GM04503 (cell line): ENCODE measurements at regions not wholly inside any gene's neighbourhood (a gene's known extent, or its start where the extent isn't known, plus 50 kb on each side); places are given as distances from the start of the nearest gene placed in this dataset.

Source experiments
- DNase-seq: peaks from one replicate; pipeline ENCODE4 v3.0.0-alpha.2; 2012; ENCODE audit warnings: low read depth

DNA sequence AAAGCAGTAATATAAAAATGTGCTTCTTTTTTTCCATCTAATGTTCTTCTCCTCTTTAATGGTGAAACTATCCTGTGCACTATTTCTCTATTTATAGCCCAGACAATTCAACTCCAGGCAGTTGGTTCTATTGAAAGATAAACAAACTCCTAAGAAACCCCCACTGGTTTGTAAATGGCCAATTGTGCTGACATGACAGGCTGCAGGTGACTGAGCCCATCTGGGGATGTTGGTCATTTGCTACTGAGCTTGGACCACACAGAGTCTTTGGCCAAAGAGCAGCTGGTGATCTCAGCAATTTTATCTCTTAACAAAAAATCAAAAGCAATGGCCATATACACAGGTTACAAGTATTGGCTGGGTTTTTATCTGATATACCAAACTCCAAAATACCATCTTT lies 631.8 kb upstream of the CELF2 start:
- no peak for DNase-seq

DNA sequence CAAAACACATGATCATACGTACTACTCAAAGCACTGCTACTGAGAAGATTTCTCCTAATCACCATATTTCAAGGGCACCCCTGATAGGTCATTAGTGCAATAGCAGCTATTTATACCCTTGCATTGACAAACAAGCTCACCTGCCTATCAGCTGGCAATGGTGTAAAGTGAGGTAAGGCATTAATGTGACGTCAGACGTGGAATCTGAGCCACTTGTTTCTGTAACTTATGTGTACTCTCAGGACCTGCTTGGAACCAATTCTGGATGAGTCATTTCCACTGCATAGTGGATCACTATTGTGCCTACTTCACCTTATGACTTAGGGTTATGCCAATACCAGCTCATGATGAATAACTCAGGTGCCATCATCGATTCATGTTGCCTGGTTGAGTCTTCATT lies 628.5 kb upstream of the CELF2 start:
- DNase-seq = no peak

GRCh38 chr10:10392511-10392910 lies 625.2 kb upstream of the CELF2 start:
- DNase-seq = no peak

GRCh38 chr10:10394933-10395658 lies 622.6 kb upstream of the CELF2 start:
- DNase-seq = no peak

DNA sequence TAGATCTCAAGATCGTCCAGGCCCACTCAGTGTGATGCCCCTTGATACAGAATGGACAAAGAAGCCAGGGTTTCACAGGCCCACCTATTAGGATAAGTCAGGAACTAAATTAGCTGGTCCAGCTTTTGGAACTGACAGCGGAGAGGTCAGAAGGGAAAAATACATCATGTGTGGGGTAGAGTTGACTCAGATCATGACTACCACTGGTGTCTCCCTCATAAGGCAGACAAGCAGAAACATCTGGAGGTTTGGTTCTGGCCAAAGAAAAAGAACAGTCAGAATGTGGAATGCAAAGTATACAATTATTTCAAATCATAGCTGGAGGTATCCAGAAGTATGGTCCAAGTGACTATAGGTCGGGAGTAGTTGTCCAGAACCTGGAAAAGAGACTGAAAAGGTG lies 621.1 kb upstream of the CELF2 start:
- no peak for DNase-seq

GRCh38 chr10:10397906-10398305 lies 619.8 kb upstream of the CELF2 start:
- no peak for DNase-seq

- no peak for DNase-seq
Observed at GRCh38 chr10:10403762-10404161, 613.9 kb upstream of the CELF2 start.

- DNase-seq = no peak
Observed at GRCh38 chr10:10417671-10418070, 600.0 kb upstream of the CELF2 start.

DNA sequence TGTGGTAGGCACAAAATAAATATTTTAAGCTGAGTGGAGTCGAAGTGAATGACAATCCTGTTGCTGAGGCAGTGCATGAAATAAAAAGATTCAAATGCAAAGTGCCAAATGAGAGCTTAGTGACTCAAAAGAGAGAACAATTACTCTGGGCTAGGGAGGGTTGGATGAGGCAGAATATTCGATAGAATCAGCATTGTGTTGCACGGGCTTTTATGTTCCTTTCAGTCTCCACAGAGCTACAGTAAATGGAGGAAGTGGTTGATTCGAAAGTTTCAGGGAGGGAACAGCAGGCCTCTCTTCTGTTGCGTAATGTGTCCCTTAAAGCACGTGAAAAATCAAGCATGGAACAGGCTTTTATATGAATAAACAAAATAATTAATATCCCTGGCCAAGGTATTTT lies 599.3 kb upstream of the CELF2 start:
- DNase-seq = no peak

DNA sequence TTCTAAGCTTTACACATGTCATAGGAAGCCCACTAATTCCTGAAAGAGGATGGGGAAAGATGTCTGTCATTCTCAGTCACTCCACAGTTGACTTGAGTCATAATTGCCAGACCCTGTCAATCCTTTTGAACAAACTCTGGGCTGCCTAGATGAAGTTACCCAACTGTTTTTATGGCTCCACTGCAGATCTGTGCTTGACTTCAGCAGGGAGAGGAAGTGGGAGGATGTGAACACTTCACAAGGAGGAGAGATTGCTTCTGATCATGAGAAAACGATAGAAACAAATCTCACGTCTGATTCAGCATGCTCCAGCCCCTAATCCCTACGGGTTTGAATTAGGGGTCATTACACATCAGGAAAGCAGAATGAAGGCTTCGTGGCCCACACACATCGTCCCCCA lies 596.6 kb upstream of the CELF2 start:
- DNase-seq = no peak

- DNase-seq = no peak
Observed at GRCh38 chr10:10431422-10432066, 586.1 kb upstream of the CELF2 start.

DNA sequence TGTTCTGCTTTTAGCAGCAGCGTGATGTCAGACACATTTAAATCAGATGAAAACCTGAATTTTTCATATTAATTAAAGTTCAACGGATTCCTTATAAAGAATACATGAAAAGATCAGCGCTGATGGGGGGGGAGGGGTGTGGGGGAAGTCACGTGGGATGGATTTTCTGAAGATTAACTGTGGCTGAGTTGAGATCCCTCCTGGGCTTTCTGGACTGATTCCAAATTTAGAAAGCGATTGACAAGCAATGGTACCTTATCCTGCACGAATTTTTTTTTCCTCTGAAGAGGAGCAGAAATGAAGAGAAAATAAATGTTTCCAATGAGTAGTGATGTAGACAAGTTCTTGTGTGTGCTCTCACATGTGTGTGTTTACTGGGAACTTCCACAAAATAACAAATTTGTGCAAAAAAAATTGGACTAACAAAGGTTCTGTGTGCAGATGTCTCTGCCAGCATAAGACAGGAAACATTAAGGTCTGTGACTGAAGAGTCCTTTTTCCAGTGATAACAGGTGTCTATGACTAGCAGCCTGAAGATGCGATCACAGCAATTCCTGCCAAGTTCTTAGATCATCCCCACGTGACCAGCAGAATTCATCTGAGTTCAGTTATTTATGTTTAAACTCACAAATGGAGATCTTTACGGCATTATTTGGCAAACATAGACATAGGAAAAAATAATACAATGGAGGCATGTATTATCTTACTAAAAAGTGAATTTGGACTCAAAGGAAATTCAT lies 585.2 kb upstream of the CELF2 start:
- no peak for DNase-seq

DNA sequence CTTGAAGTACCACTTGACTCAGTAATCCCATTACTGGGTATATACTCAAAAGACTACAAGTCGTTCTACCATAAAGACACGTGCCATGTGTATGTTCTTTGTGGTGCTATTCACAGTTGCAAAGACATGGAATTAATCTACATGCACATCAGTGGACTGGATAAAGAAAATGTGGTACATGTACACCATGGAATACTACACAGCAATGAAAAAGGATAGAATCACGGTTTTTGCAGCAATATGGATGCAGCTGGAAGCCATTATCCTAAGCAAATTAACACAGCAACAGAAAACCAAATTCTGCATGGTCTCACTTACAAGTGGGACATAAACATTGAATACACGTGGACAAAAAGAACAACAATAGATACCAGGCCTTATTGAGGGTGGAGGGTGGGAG lies 583.4 kb upstream of the CELF2 start:
- no peak for DNase-seq

- DNase-seq = no peak
Observed at GRCh38 chr10:10437886-10438285, 579.8 kb upstream of the CELF2 start.

- no peak for DNase-seq
Observed at GRCh38 chr10:10438335-10439100, 579.2 kb upstream of the CELF2 start.

DNA sequence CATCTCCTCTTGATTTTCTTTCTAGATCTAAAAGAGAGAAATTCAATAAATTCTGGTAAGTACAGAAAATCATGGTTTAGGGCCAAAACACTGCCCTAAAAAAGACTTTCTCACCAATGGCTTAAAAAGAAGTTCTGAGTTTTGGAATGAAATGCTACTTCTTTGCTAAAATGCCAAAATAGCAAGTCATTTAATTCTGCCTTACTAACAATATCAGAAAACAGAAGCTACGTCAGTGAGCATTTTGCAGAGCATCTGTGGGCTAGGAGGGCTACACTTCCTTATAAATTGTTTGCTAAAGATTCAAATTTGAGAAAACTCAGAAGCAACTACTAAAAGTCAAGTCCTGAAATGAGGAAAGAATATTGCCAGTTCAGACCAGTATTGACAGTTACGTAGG lies 560.8 kb upstream of the CELF2 start:
- DNase-seq = no peak

DNA sequence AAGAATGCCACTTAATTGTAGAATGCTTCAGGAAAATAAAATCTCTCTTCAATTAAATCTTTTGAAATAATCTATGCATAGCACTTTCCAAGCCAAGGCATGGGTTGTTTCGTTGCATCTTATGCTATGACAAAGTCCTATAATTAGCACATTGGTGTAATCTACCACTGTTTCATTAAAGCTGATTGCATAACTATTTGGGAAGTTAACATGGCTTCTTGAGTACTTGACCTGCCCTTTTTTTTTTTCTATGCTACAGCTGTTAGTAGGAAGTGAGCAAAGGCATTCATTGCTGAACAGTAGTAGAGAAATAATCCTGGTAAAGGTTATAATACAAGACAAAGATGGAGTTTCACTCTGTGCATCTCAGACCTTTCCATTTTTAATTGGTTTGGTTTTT lies 557.2 kb upstream of the CELF2 start:
- no peak for DNase-seq

- no peak for DNase-seq
Observed at GRCh38 chr10:10462151-10462941, 555.3 kb upstream of the CELF2 start.

- no peak for DNase-seq
Observed at GRCh38 chr10:10471758-10472157, 545.9 kb upstream of the CELF2 start.

DNA sequence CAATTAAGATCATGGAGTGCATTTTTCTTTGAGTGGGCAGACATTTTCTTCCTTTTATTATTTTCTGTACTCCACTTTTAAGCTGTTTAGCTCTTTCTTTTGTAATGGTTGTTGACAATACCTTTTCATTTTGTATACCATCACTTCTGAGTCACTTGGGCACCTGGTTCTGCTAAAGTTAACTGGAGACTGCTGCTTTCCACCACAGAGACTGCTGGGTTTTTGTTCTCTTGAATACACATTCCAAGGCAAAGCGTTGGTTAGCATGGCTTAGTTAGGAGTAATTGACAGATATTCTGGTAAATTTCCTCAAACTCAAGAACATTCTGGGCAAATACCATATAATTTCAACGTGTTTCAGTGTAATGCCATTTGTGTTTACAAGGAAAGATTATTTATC lies 541.9 kb upstream of the CELF2 start:
- no peak for DNase-seq

GRCh38 chr10:10477844-10478243 lies 539.8 kb upstream of the CELF2 start:
- no peak for DNase-seq

DNA sequence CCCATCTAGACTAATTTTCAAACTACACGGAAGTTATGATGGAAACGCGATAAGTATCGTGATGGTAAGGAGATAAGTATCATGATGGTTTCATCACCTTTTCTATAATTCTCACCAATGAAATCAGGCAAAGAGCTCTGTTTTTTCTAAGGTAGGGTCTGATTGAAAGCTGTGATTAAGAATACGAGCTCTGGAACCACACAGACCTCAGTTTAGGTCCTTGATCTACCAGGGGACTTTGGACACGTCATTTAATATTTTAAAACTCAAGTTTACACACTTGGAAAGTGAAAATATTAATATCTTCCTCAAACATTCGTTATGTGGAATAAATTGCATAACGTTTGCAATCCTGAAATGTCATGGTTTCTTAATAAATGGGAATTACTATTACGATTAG lies 538.2 kb upstream of the CELF2 start:
- DNase-seq = no peak
